B cell (primary cell): ENCODE measurements at regions not wholly inside any gene's neighbourhood (a gene's known extent, or its start where the extent isn't known, plus 50 kb on each side); places are given as distances from the start of the nearest gene placed in this dataset.

ENCODE experiments used
- ATAC-seq: fragments of 200-7000 bp; cut with Tn5 transposase; one replicate; pipeline ENCODE4 v1.10.0; 2021; ENCODE audit warnings: low read depth, mild to moderate bottlenecking, moderate number of reproducible peaks, moderate library complexity
- CTCF ChIA-PET: fragments of 350-600 bp; sonication (Branson Sonifier 250); formaldehyde crosslinking; loops from one replicate; lab custom pipeline; 2021; ENCODE audit warnings: antibody characterized with exemption, inconsistent platforms; lab: Charles Lee
- POLR2A ChIA-PET: fragments of 350-600 bp; sonication (Branson Sonifier 250); formaldehyde crosslinking; loops from one replicate; lab custom pipeline; 2021; ENCODE audit warnings: antibody characterized with exemption; lab: Charles Lee
- DNase-seq: peaks from one replicate; pipeline ENCODE4 v3.0.0; 2013
- H2AFZ ChIP-seq: 2 replicates; pipeline ENCODE4 v1.6.1; 2012; ENCODE audit warnings: mild to moderate bottlenecking, low read depth, low read length; ENCODE audit not compliant: insufficient read depth, poor library complexity, severe bottlenecking
- H3K27ac ChIP-seq, 2 donors: 1 replicate in 1 of 2; 2 replicates in 1 of 2; pipeline ENCODE4 v1.5.1; 2012 to 2013; ENCODE audit warnings: low read length in 2 of 2, mild to moderate bottlenecking in 2 of 2, moderate library complexity in 1 of 2
- H3K27me3 ChIP-seq, 4 experiments: fragments of 200-600 bp in 1 of 4; sonication (generic) in 1 of 4; replicated peaks in 1 of 4; 1 replicate in 2 of 4; 2 replicates in 2 of 4; pipeline versions ENCODE4 v1.6.1 to v1.7.0; 2013 to 2016; ENCODE audit warnings: low read length in 3 of 4, mild to moderate bottlenecking in 2 of 4, mixed read lengths in 1 of 4, moderate library complexity in 1 of 4; ENCODE audit not compliant: insufficient read depth in 4 of 4, control insufficient read depth in 3 of 4; ENCODE audit errors: control extremely low read depth in 1 of 4
- H3K36me3 ChIP-seq, 2 experiments: replicated peaks in 1 of 2; 1 replicate in 1 of 2; 2 replicates in 1 of 2; pipeline versions ENCODE4 v1.6.1 to v1.7.1; 2013; ENCODE audit warnings: low read length in 1 of 2; ENCODE audit not compliant: insufficient read depth in 2 of 2, control insufficient read depth in 1 of 2; ENCODE audit errors: control extremely low read depth in 1 of 2, extremely low read depth in 1 of 2
- H3K4me1 ChIP-seq, 2 donors: fragments of 200-600 bp in 1 of 2; sonication (generic) in 1 of 2; 1 replicate in 1 of 2; 2 replicates in 1 of 2; pipeline versions ENCODE4 v1.5.1 to v1.6.1; 2013 to 2017; ENCODE audit warnings: low read length in 2 of 2; ENCODE audit not compliant: control insufficient read depth in 2 of 2, insufficient read depth in 2 of 2
- H3K4me2 ChIP-seq: replicated peaks from 2 replicates; pipeline ENCODE3; 2012; ENCODE audit warnings: mild to moderate bottlenecking, low read depth, low read length; ENCODE audit not compliant: poor library complexity, severe bottlenecking
- H3K4me3 ChIP-seq, 5 experiments: fragments of 200-600 bp in 1 of 5; sonication (generic) in 1 of 5; 1 replicate in 3 of 5; 2 replicates in 2 of 5; pipeline versions ENCODE4 v1.5.1 to v1.7.0; 2011 to 2016; ENCODE audit warnings: low read length in 4 of 5, mild to moderate bottlenecking in 4 of 5, low read depth in 2 of 5, control low read depth in 1 of 5, moderate library complexity in 1 of 5; ENCODE audit not compliant: insufficient read depth in 1 of 5; ENCODE audit errors: control extremely low read depth in 1 of 5, extremely low read depth in 1 of 5
- H3K79me2 ChIP-seq: fragments of 200-600 bp; sonication (generic); one replicate; pipeline ENCODE4 v1.6.0; 2016; ENCODE audit warnings: low read length; ENCODE audit not compliant: control insufficient read depth, insufficient read depth
- H3K9ac ChIP-seq: fragments of 200-600 bp; sonication (generic); 2 replicates; pipeline ENCODE4 v1.6.1; 2017; ENCODE audit warnings: mild to moderate bottlenecking, low read length, moderate library complexity
- H3K9me3 ChIP-seq, 3 donors: one replicate each; pipeline versions ENCODE4 v1.6.1 to v1.7.1; 2013; ENCODE audit warnings: low read length in 2 of 3; ENCODE audit not compliant: control insufficient read depth in 2 of 3, insufficient read depth in 1 of 3; ENCODE audit errors: control extremely low read depth in 1 of 3
- H4K20me1 ChIP-seq: 2 replicates; pipeline ENCODE4 v1.6.0; 2012; ENCODE audit warnings: mild to moderate bottlenecking, low read length; ENCODE audit not compliant: insufficient read depth, control insufficient read depth, poor library complexity, severe bottlenecking
- H3K27ac Mint-ChIP-seq: one replicate; pipeline ENCODE4 v1.8.0; 2021; ENCODE audit warnings: mixed read lengths
- H3K27me3 Mint-ChIP-seq: one replicate; pipeline ENCODE4 v1.8.0; 2021; ENCODE audit warnings: mixed read lengths
- H3K4me1 Mint-ChIP-seq: one replicate; pipeline ENCODE4 v1.8.0; 2021; ENCODE audit warnings: mixed read lengths
- H3K4me3 Mint-ChIP-seq: one replicate; pipeline ENCODE4 v1.8.0; 2021; ENCODE audit warnings: mixed read lengths
- H3K9me3 Mint-ChIP-seq: one replicate; pipeline ENCODE4 v1.8.0; 2022; ENCODE audit warnings: mixed read lengths; ENCODE audit not compliant: insufficient read depth
- CTCF ChIP-seq: fragments of 200-600 bp; IDR thresholded peaks from one replicate; pipeline ENCODE4 v1.8.0; 2022; ENCODE audit warnings: antibody characterized with exemption, mild to moderate bottlenecking
- EZH2 ChIP-seq: IDR thresholded peaks from 2 replicates; pipeline ENCODE4 v1.6.1; 2012; ENCODE audit warnings: borderline replicate concordance, low read depth, mild to moderate bottlenecking, moderate library complexity, low read length; ENCODE audit not compliant: insufficient read depth, poor library complexity, severe bottlenecking
- WGBS: methylation state at CpG from one replicate; pipeline ENCODE4 v1.1.5; 2013; ENCODE audit warnings: missing lambda C conversion rate; ENCODE audit not compliant: insufficient coverage; 5-methylcytosine and 5-hydroxymethylcytosine counted together
- intact Hi-C: fragments of 100-400 bp; cut with micrococcal nuclease; formaldehyde crosslinking; loops from one replicate; pipeline ENCODE4 v1.10.0; 2022

GRCh38 chr1:194535369-194535768, 1349.0 kb upstream of the B3GALT2 start:
- intact Hi-C loops = no loop called here
- DNase-seq (no peak), ATAC-seq (no peak)
- no peaks in the 10 kb centered on the region for H3K36me3 ChIP-seq
- no peak for TF ChIP-seq CTCF
- no peak for TF ChIP-seq EZH2
- H3K27ac ChIP-seq = no peak overlapping the region
- H3K9me3 ChIP-seq = no peaks in the 10 kb centered on the region
- no peaks in the 10 kb centered on the region for H3K27me3 ChIP-seq
- Mint-ChIP-seq H3K27me3 (no peaks in the 10 kb centered on the region), H3K4me1 (no peaks in the 10 kb centered on the region), H3K27ac (no peak overlapping the region), H3K4me3 (no peak overlapping the region), H3K9me3 (no peaks in the 10 kb centered on the region)
- no peaks in the 10 kb centered on the region for H3K4me1 ChIP-seq
- ChIA-PET POLR2A (no interaction called here), CTCF (no interaction called here)
- 17% methylated on average over 3 of the region's 6 CpGs for WGBS
- no peak overlapping the region for H3K4me2 ChIP-seq
- no peaks in the 10 kb centered on the region for H4K20me1 ChIP-seq
- H3K9ac ChIP-seq = no peak overlapping the region
- no peaks in the 10 kb centered on the region for H3K79me2 ChIP-seq
- no peak overlapping the region for H3K4me3 ChIP-seq
- no peak overlapping the region for H2AFZ ChIP-seq

GRCh38 chr1:194534784-194535183, 1348.4 kb upstream of the B3GALT2 start:
- Histone ChIP-seq H3K4me2 (no peak overlapping the region), H3K4me1 (no peaks in the 10 kb centered on the region), H3K27me3 (no peaks in the 10 kb centered on the region), H2AFZ (no peak overlapping the region), H3K79me2 (no peaks in the 10 kb centered on the region), H4K20me1 (no peaks in the 10 kb centered on the region), H3K27ac (no peak overlapping the region), H3K9me3 (no peaks in the 10 kb centered on the region), H3K4me3 (no peak overlapping the region), H3K9ac (no peak overlapping the region), H3K36me3 (no peaks in the 10 kb centered on the region)
- Mint-ChIP-seq H3K9me3 (no peaks in the 10 kb centered on the region), H3K27me3 (no peaks in the 10 kb centered on the region), H3K4me1 (no peaks in the 10 kb centered on the region), H3K4me3 (no peak overlapping the region), H3K27ac (no peak overlapping the region)
- ATAC-seq = no peak
- DNase-seq = no peak
- TF ChIP-seq EZH2 (no peak), CTCF (no peak)
- intact Hi-C loops = no loop called here
- 90% methylated on average over 4 of the region's 6 CpGs for WGBS
- ChIA-PET CTCF (no interaction called here), POLR2A (no interaction called here)
